ENCODE measurements at regions not wholly inside any gene's neighbourhood (a gene's known extent, or its start where the extent isn't known, plus 50 kb on each side); places are given as distances from the start of the nearest gene placed in this dataset.

DNA sequence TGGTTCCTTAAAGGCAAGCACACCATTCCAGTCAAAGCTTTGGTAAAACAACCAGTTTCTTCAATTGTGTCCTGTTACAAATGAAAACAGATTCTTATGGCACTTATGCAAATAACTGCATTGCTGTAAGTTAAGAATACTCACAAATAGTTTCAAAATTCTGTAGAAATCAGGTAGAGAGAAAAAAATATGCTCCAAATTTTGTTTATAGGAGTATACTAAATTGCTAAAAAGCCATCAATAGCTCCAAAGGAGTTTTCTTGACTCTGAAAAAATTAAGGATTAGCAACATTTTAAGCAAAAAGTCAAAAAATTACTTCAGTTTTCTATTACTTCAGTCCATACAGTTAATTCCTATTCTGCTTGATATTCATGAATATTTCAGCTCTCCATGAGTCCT, 51.3 kb upstream of the KAT6B start:
- no peak for DNase-seq (ENCODE audit: low read depth)
- H3K4me3 ChIP-seq (ENCODE audit: low read depth, low read length): no peak overlapping the region
- TF ChIP-seq, protein P1, sequence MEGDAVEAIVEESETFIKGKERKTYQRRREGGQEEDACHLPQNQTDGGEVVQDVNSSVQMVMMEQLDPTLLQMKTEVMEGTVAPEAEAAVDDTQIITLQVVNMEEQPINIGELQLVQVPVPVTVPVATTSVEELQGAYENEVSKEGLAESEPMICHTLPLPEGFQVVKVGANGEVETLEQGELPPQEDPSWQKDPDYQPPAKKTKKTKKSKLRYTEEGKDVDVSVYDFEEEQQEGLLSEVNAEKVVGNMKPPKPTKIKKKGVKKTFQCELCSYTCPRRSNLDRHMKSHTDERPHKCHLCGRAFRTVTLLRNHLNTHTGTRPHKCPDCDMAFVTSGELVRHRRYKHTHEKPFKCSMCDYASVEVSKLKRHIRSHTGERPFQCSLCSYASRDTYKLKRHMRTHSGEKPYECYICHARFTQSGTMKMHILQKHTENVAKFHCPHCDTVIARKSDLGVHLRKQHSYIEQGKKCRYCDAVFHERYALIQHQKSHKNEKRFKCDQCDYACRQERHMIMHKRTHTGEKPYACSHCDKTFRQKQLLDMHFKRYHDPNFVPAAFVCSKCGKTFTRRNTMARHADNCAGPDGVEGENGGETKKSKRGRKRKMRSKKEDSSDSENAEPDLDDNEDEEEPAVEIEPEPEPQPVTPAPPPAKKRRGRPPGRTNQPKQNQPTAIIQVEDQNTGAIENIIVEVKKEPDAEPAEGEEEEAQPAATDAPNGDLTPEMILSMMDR (conservative IDR thresholded peaks at IDR 0.05; ENCODE audit: low read depth, low read length): no peak
